Transverse colon (tissue), 3 donors: ENCODE measurements at regions not wholly inside any gene's neighbourhood (a gene's known extent, or its start where the extent isn't known, plus 50 kb on each side); places are given as distances from the start of the nearest gene placed in this dataset.

Experiments
- CTCF ChIP-seq, 5 experiments: fragments of 200-600 bp in 3 of 5; fragments of 450-650 bp in 2 of 5; sonication (generic) in 3 of 5; IDR thresholded peaks; 1 replicate in 2 of 5; 2 replicates in 3 of 5; pipeline ENCODE4 v1.5.1; 2016 to 2017; ENCODE audit warnings: antibody characterized with exemption in 5 of 5, inconsistent platforms in 3 of 5, mild to moderate bottlenecking in 2 of 5, moderate library complexity in 1 of 5
- EP300 ChIP-seq: sonication (generic); formaldehyde crosslinking; IDR thresholded peaks from one replicate; pipeline ENCODE4 v1.6.1; 2017; ENCODE audit warnings: antibody characterized with exemption, low read depth
- POLR2A ChIP-seq: fragments of 450-650 bp; IDR thresholded peaks from one replicate; pipeline ENCODE4 v1.6.1; 2016; ENCODE audit warnings: antibody characterized with exemption, mild to moderate bottlenecking, moderate library complexity

DNA sequence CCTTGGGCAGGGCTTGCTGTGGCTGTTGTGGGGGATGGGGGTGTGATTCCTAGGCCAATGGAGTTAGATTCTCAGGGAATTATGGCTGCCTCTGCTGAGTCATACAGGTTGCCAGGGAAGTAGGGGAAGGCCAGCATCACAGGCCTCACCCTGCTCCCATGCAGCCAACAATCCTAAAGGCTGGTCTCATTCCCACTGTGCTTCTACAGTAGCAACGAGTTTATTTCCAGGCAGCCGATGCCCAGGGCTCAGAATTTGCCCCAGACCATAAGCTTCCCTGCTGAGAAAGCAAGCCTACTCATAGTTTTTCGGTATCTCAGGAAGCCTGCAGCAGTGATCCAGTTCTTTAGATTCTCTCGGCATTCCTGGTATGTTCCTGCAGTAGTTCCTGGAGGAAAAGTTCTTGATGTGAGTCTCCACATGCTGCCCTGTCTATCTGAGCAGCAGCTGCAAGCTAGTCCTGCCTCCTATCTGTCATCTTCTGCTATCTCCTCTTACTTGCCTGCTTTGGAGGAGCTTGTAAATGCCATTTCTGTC, 59.3 kb upstream of the SELENOP start:
- no peak for TF ChIP-seq POLR2A
- no peak for TF ChIP-seq CTCF (IDR thresholded peaks at IDR 0.05)
- no peak for TF ChIP-seq EP300
